Inflammatory macrophage treated with lipopolysaccharide for 4 hours (primary cell): ENCODE measurements at regions not wholly inside any gene's neighbourhood (a gene's known extent, or its start where the extent isn't known, plus 50 kb on each side); places are given as distances from the start of the nearest gene placed in this dataset.
"Not testable (repeated sequence)": the region's sequence is repeated elsewhere in the genome, so short reads cannot be mapped to it uniquely, and the experiment has no call there.

ENCODE experiments used
- DNase-seq: peaks from one replicate; pipeline ENCODE4 v3.0.0-alpha.2; 2020

- no peak for DNase-seq
Observed at GRCh38 chr3:177249203-177249602, 51.9 kb upstream of the TBL1XR1 start.

- no peak for DNase-seq
Observed at GRCh38 chr3:177250151-177250550, 52.9 kb upstream of the TBL1XR1 start.

- peak; percentile 86 for DNase-seq
Observed at GRCh38 chr3:177251755-177252154, 54.5 kb upstream of the TBL1XR1 start.

- peak; percentile 6 for DNase-seq
Observed at GRCh38 chr3:177257006-177257405, 59.7 kb upstream of the TBL1XR1 start.

GRCh38 chr3:177257625-177258024 is 60.3 kb upstream of the TBL1XR1 start:
- no peak for DNase-seq

- no peak for DNase-seq
Observed at GRCh38 chr3:177262396-177262795, 65.1 kb upstream of the TBL1XR1 start.

GRCh38 chr3:177263615-177264368 is 66.5 kb upstream of the TBL1XR1 start:
- DNase-seq = peak; percentile 28

- not testable (repeated sequence) for DNase-seq
Observed at GRCh38 chr3:177271811-177272501, 74.7 kb upstream of the TBL1XR1 start.

GRCh38 chr3:177278016-177278415 is 80.7 kb upstream of the TBL1XR1 start:
- no peak for DNase-seq

GRCh38 chr3:177279118-177279815 is 82.0 kb upstream of the TBL1XR1 start:
- DNase-seq = no peak

- DNase-seq = peak; percentile 46
Observed at GRCh38 chr3:177281292-177282118, 84.2 kb upstream of the TBL1XR1 start.

- DNase-seq = no peak
Observed at GRCh38 chr3:177282119-177282655, 84.9 kb upstream of the TBL1XR1 start.

- no peak for DNase-seq
Observed at GRCh38 chr3:177283983-177284382, 86.7 kb upstream of the TBL1XR1 start.

- peak; percentile 87 for DNase-seq
Observed at GRCh38 chr3:177284383-177284881, 87.2 kb upstream of the TBL1XR1 start.

- no peak for DNase-seq
Observed at GRCh38 chr3:177286034-177286433, 88.8 kb upstream of the TBL1XR1 start.

GRCh38 chr3:177287231-177287630 is 89.9 kb upstream of the TBL1XR1 start:
- DNase-seq = no peak

GRCh38 chr3:177290633-177291032 is 93.4 kb upstream of the TBL1XR1 start:
- no peak for DNase-seq

GRCh38 chr3:177294221-177294620 is 96.9 kb upstream of the TBL1XR1 start:
- DNase-seq = no peak

- no peak for DNase-seq
Observed at GRCh38 chr3:177295116-177295515, 97.8 kb upstream of the TBL1XR1 start.

- DNase-seq = no peak
Observed at GRCh38 chr3:177299250-177299649, 102.0 kb upstream of the TBL1XR1 start.

- peak; percentile 54 for DNase-seq
Observed at GRCh38 chr3:177300039-177300833, 103.0 kb upstream of the TBL1XR1 start.

GRCh38 chr3:177300842-177301241 is 103.6 kb upstream of the TBL1XR1 start:
- no peak for DNase-seq
